Liver (tissue), 8 donors: ENCODE measurements at regions not wholly inside any gene's neighbourhood (a gene's known extent, or its start where the extent isn't known, plus 50 kb on each side); places are given as distances from the start of the nearest gene placed in this dataset.

Experiments used
- DNase-seq: peaks from one replicate; pipeline ENCODE4 v3.0.0-alpha.2; 2017; ENCODE audit warnings: low spot score
- H3K27ac ChIP-seq, 2 donors: one replicate each; pipeline ENCODE4 v1.7.0; 2013; ENCODE audit warnings: inconsistent platforms in 2 of 2, low read length in 2 of 2, control low read depth in 1 of 2, low read depth in 1 of 2, mild to moderate bottlenecking in 1 of 2
- H3K27me3 ChIP-seq, 4 donors: one replicate each; pipeline versions ENCODE4 v1.6.1 to v1.7.0; 2013; ENCODE audit warnings: low read length in 3 of 4, inconsistent platforms in 1 of 4, mild to moderate bottlenecking in 1 of 4, moderate library complexity in 1 of 4; ENCODE audit not compliant: control insufficient read depth in 4 of 4, insufficient read depth in 4 of 4
- H3K36me3 ChIP-seq, 4 donors: one replicate each; pipeline versions ENCODE4 v1.6.1 to v1.7.0; 2013; ENCODE audit warnings: low read length in 3 of 4, mild to moderate bottlenecking in 3 of 4, low read depth in 1 of 4, moderate library complexity in 1 of 4; ENCODE audit not compliant: control insufficient read depth in 4 of 4, insufficient read depth in 3 of 4
- H3K4me1 ChIP-seq, 4 donors: one replicate each; pipeline versions ENCODE4 v1.6.1 to v1.7.0; 2013; ENCODE audit warnings: low read length in 3 of 4, mild to moderate bottlenecking in 3 of 4, moderate library complexity in 1 of 4; ENCODE audit not compliant: control insufficient read depth in 4 of 4, insufficient read depth in 4 of 4
- H3K4me3 ChIP-seq, 3 donors: one replicate each; pipeline versions ENCODE4 v1.6.1 to v1.7.0; 2013; ENCODE audit warnings: low read length in 3 of 3, control low read depth in 1 of 3, low read depth in 1 of 3, mild to moderate bottlenecking in 1 of 3
- H3K9ac ChIP-seq, 2 donors: one replicate each; pipeline ENCODE4 v1.7.0; 2013; ENCODE audit warnings: low read length in 2 of 2, mild to moderate bottlenecking in 2 of 2, moderate library complexity in 2 of 2, control low read depth in 1 of 2, low read depth in 1 of 2
- H3K9me3 ChIP-seq, 4 donors: one replicate each; pipeline versions ENCODE4 v1.6.1 to v1.7.0; 2013; ENCODE audit warnings: low read length in 3 of 4; ENCODE audit not compliant: control insufficient read depth in 4 of 4
- EGR1 ChIP-seq, 2 donors: IDR thresholded peaks; 2 replicates each; pipeline ENCODE4 v1.6.1; 2016 to 2018; ENCODE audit warnings: antibody characterized with exemption in 2 of 2, low read depth in 2 of 2
- FOXA1 ChIP-seq: IDR thresholded peaks from 2 replicates; pipeline ENCODE4 v1.6.1; 2016; ENCODE audit warnings: antibody characterized with exemption
- FOXA2 ChIP-seq: IDR thresholded peaks from 2 replicates; pipeline ENCODE4 v1.6.1; 2016; ENCODE audit warnings: antibody characterized with exemption
- GABPA ChIP-seq, 2 donors: IDR thresholded peaks in 1 of 2; conservative IDR thresholded peaks in 1 of 2; 2 replicates each; pipeline ENCODE4 v1.6.1; 2016; ENCODE audit warnings: antibody characterized with exemption in 2 of 2, mild to moderate bottlenecking in 1 of 2, moderate library complexity in 1 of 2
- HNF4A ChIP-seq, 2 donors: conservative IDR thresholded peaks; 2 replicates each; pipeline ENCODE4 v1.6.1; 2016; ENCODE audit warnings: antibody characterized with exemption in 2 of 2, mild to moderate bottlenecking in 2 of 2
- JUND ChIP-seq, 2 donors: IDR thresholded peaks; 2 replicates each; pipeline ENCODE4 v1.6.1; 2016; ENCODE audit warnings: antibody characterized with exemption in 2 of 2
- NR2F2 ChIP-seq: IDR thresholded peaks from 2 replicates; pipeline ENCODE4 v1.6.1; 2016; ENCODE audit warnings: antibody characterized with exemption
- RAD21 ChIP-seq, 2 donors: IDR thresholded peaks; 2 replicates each; pipeline ENCODE4 v1.6.1; 2016; ENCODE audit warnings: antibody characterized with exemption in 2 of 2, mild to moderate bottlenecking in 2 of 2
- RXRA ChIP-seq, 2 donors: IDR thresholded peaks; 2 replicates each; pipeline ENCODE4 v1.6.1; 2017 to 2018; ENCODE audit warnings: antibody characterized with exemption in 2 of 2, mild to moderate bottlenecking in 1 of 2
- SP1 ChIP-seq: IDR thresholded peaks from 2 replicates; pipeline ENCODE4 v1.6.1; 2018; ENCODE audit warnings: antibody characterized with exemption, mild to moderate bottlenecking
- TAF1 ChIP-seq: conservative IDR thresholded peaks from 2 replicates; pipeline ENCODE4 v1.6.1; 2016; ENCODE audit warnings: antibody characterized with exemption, mild to moderate bottlenecking
- YY1 ChIP-seq: IDR thresholded peaks from 2 replicates; pipeline ENCODE4 v1.6.1; 2016; ENCODE audit warnings: antibody characterized with exemption, mild to moderate bottlenecking
- WGBS: extraction: QIAGEN DNeasy Blood & Tissue Kit; methylation state at CpG from one replicate; pipeline ENCODE4 v1.1.7; 2013; 5-methylcytosine and 5-hydroxymethylcytosine counted together
- TF ChIP-seq, protein P1 (sequence below): fragments of 150-350 bp; IDR thresholded peaks from 2 replicates; pipeline ENCODE4 v1.5.1; 2017; ENCODE audit warnings: improper control_type of control experiment, low read depth, low read length; ENCODE audit not compliant: missing input control
- TF ChIP-seq, protein P2 (sequence below): IDR thresholded peaks from 2 replicates; pipeline ENCODE4 v1.6.1; 2016; ENCODE audit warnings: antibody characterized with exemption
- TF ChIP-seq, protein P3 (sequence below): IDR thresholded peaks from 2 replicates; pipeline ENCODE4 v1.6.1; 2016; ENCODE audit warnings: antibody characterized with exemption
- TF ChIP-seq, protein P4 (sequence below): IDR thresholded peaks from 2 replicates; pipeline ENCODE4 v1.6.1; 2016; ENCODE audit warnings: antibody characterized with exemption
- TF ChIP-seq, protein P5 (sequence below): IDR thresholded peaks from 2 replicates; pipeline ENCODE4 v1.6.1; 2016; ENCODE audit warnings: antibody characterized with exemption, mild to moderate bottlenecking
- donor health status: healthy.
- donor health status: healthy.
- donor health status: healthy.
- donor health status: healthy.
- donor health status: healthy.

DNA sequence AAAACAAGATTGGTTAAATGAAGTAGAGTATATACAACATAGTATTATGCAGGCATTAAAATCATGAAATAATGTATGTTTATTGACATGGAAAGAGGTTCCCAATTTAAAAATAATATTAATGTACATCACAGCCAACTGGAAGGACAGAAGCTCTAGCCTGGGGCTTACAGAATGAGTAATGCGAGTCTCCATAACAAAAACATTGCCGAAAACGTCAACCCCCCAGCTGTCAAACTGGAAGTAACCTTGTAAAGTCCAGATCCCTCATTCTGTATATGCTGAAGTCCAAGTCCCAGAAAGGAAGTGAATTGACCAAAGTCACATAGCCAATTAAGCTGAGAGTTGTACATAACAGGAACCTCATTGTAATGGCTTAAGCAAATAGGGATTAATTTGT lies 128.7 kb upstream of the ECI2 start (continued):
- TF ChIP-seq, protein P1, sequence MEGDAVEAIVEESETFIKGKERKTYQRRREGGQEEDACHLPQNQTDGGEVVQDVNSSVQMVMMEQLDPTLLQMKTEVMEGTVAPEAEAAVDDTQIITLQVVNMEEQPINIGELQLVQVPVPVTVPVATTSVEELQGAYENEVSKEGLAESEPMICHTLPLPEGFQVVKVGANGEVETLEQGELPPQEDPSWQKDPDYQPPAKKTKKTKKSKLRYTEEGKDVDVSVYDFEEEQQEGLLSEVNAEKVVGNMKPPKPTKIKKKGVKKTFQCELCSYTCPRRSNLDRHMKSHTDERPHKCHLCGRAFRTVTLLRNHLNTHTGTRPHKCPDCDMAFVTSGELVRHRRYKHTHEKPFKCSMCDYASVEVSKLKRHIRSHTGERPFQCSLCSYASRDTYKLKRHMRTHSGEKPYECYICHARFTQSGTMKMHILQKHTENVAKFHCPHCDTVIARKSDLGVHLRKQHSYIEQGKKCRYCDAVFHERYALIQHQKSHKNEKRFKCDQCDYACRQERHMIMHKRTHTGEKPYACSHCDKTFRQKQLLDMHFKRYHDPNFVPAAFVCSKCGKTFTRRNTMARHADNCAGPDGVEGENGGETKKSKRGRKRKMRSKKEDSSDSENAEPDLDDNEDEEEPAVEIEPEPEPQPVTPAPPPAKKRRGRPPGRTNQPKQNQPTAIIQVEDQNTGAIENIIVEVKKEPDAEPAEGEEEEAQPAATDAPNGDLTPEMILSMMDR, result no peak
- TF ChIP-seq RXRA (IDR thresholded peaks at IDR 0.05) (no peak), SP1 (no peak)
- TF ChIP-seq, protein P2, sequence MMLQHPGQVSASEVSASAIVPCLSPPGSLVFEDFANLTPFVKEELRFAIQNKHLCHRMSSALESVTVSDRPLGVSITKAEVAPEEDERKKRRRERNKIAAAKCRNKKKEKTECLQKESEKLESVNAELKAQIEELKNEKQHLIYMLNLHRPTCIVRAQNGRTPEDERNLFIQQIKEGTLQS, result no peak

DNA sequence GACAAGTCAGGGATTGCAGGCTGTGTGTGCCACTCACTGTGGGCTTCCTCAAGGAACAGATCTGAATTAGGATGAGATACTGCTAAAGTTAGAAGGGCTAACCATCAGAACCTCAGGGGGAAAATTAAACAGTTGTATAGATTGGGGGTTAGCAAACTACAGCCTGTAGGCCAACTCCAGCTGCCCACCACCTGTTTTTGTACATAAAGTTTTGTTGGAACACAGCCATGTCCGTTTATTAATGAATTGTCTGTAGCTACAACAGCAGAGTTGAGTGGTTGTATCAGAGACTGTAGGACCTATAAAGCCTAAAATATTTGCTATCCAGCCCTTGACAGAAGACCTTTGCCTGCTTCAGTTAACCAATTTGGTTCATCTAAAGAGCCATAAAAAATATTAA lies 127.2 kb upstream of the ECI2 start:
- H3K27me3 ChIP-seq, result no peaks in the 10 kb centered on the region
- H3K4me1 ChIP-seq, result no peaks in the 10 kb centered on the region
- no peak for TF ChIP-seq NR2F2
- TF ChIP-seq RAD21 (IDR thresholded peaks at IDR 0.05), result no peak
- TF ChIP-seq FOXA2, result no peak
- TF ChIP-seq SP1, result no peak
- H3K4me3 ChIP-seq, result no peak overlapping the region
- H3K9me3 ChIP-seq, result no peaks in the 10 kb centered on the region
- DNase-seq, result no peak
- H3K36me3 ChIP-seq, result no peaks in the 10 kb centered on the region
- WGBS, result 61% methylated on average over 1 of the region's 1 CpG
- no peak overlapping the region for H3K9ac ChIP-seq
- H3K27ac ChIP-seq, result no peak overlapping the region

DNA sequence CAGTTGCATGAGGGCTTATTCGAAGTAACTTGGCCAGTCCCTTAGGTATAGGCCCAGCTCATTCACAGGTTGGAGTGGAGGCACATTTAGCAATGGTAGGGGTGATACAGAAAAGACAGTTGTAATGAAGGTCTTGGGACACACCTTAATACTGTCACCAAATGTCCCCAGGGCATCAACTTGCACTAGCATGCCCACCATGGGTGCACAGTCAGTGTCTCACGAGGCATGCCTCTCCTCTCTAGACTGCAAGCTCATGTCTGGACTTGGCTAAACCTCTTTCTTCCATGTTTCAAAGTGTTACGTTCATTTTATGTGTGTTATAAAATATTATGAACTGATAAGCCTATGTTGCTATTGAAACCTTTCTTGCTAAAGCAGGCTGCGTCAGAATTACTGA lies 124.0 kb upstream of the ECI2 start:
- H3K9me3 ChIP-seq, result no peaks in the 10 kb centered on the region
- H3K36me3 ChIP-seq, result no peaks in the 10 kb centered on the region
- no peaks in the 10 kb centered on the region for H3K27me3 ChIP-seq
- TF ChIP-seq NR2F2 (no peak), JUND (IDR thresholded peaks at IDR 0.05) (no peak), TAF1 (no peak), SP1 (no peak), EGR1 (IDR thresholded peaks at IDR 0.05; ENCODE audit: low read depth in 2 of 2) (no peak), FOXA1 (no peak), HNF4A (conservative IDR thresholded peaks at IDR 0.05) (no peak), GABPA (IDR thresholded peaks at IDR 0.05 in 1 of 2, conservative IDR thresholded peaks at IDR 0.05 in 1 of 2) (no peak), FOXA2 (no peak), RXRA (IDR thresholded peaks at IDR 0.05) (no peak), YY1 (no peak), RAD21 (IDR thresholded peaks at IDR 0.05) (no peak)
- TF ChIP-seq, protein P3, sequence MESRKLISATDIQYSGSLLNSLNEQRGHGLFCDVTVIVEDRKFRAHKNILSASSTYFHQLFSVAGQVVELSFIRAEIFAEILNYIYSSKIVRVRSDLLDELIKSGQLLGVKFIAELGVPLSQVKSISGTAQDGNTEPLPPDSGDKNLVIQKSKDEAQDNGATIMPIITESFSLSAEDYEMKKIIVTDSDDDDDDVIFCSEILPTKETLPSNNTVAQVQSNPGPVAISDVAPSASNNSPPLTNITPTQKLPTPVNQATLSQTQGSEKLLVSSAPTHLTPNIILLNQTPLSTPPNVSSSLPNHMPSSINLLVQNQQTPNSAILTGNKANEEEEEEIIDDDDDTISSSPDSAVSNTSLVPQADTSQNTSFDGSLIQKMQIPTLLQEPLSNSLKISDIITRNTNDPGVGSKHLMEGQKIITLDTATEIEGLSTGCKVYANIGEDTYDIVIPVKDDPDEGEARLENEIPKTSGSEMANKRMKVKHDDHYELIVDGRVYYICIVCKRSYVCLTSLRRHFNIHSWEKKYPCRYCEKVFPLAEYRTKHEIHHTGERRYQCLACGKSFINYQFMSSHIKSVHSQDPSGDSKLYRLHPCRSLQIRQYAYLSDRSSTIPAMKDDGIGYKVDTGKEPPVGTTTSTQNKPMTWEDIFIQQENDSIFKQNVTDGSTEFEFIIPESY, result no peak
- TF ChIP-seq, protein P2, result no peak
- TF ChIP-seq, protein P4, sequence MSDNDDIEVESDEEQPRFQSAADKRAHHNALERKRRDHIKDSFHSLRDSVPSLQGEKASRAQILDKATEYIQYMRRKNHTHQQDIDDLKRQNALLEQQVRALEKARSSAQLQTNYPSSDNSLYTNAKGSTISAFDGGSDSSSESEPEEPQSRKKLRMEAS, result no peak
- TF ChIP-seq, protein P5, sequence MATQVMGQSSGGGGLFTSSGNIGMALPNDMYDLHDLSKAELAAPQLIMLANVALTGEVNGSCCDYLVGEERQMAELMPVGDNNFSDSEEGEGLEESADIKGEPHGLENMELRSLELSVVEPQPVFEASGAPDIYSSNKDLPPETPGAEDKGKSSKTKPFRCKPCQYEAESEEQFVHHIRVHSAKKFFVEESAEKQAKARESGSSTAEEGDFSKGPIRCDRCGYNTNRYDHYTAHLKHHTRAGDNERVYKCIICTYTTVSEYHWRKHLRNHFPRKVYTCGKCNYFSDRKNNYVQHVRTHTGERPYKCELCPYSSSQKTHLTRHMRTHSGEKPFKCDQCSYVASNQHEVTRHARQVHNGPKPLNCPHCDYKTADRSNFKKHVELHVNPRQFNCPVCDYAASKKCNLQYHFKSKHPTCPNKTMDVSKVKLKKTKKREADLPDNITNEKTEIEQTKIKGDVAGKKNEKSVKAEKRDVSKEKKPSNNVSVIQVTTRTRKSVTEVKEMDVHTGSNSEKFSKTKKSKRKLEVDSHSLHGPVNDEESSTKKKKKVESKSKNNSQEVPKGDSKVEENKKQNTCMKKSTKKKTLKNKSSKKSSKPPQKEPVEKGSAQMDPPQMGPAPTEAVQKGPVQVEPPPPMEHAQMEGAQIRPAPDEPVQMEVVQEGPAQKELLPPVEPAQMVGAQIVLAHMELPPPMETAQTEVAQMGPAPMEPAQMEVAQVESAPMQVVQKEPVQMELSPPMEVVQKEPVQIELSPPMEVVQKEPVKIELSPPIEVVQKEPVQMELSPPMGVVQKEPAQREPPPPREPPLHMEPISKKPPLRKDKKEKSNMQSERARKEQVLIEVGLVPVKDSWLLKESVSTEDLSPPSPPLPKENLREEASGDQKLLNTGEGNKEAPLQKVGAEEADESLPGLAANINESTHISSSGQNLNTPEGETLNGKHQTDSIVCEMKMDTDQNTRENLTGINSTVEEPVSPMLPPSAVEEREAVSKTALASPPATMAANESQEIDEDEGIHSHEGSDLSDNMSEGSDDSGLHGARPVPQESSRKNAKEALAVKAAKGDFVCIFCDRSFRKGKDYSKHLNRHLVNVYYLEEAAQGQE, result no peak
- TF ChIP-seq, protein P1, result no peak
- 80% methylated on average over 4 of the region's 4 CpGs for WGBS
- no peak overlapping the region for H3K4me3 ChIP-seq
- H3K9ac ChIP-seq, result no peak overlapping the region
- no peak for DNase-seq
- no peaks in the 10 kb centered on the region for H3K4me1 ChIP-seq
- H3K27ac ChIP-seq, result no peak overlapping the region
